Ishikawa (cell line): ENCODE measurements at regions not wholly inside any gene's neighbourhood (a gene's known extent, or its start where the extent isn't known, plus 50 kb on each side); places are given as distances from the start of the nearest gene placed in this dataset.

ENCODE experiments used
- CEBPB ChIP-seq: IDR thresholded peaks from 2 replicates; pipeline ENCODE4 v1.6.1; 2012
- CREB1 ChIP-seq: IDR thresholded peaks from 2 replicates; pipeline ENCODE4 v1.6.1; 2012; ENCODE audit warnings: low read depth
- EGR1 ChIP-seq: IDR thresholded peaks from 2 replicates; pipeline ENCODE4 v1.6.1; 2012
- EP300 ChIP-seq: IDR thresholded peaks from 2 replicates; pipeline ENCODE4 v1.6.1; 2012; ENCODE audit warnings: borderline replicate concordance
- FOXM1 ChIP-seq: IDR thresholded peaks from 2 replicates; pipeline ENCODE4 v1.6.1; 2012; ENCODE audit warnings: low read depth, borderline replicate concordance
- NFIC ChIP-seq: IDR thresholded peaks from 2 replicates; pipeline ENCODE4 v1.6.1; 2012
- RAD21 ChIP-seq: IDR thresholded peaks from 2 replicates; pipeline ENCODE4 v1.6.1; 2012; ENCODE audit warnings: low read depth
- TAF1 ChIP-seq: IDR thresholded peaks from 2 replicates; pipeline ENCODE4 v1.6.1; 2012; ENCODE audit warnings: low read depth, mild to moderate bottlenecking
- TCF12 ChIP-seq: IDR thresholded peaks from 2 replicates; pipeline ENCODE4 v1.6.1; 2012; ENCODE audit warnings: low read depth
- TEAD4 ChIP-seq: IDR thresholded peaks from 2 replicates; pipeline ENCODE4 v1.6.1; 2012
- YY1 ChIP-seq: IDR thresholded peaks from 2 replicates; pipeline ENCODE4 v1.6.1; 2012; ENCODE audit warnings: low read depth
- ZBTB7A ChIP-seq: IDR thresholded peaks from 2 replicates; pipeline ENCODE4 v1.6.1; 2012; ENCODE audit warnings: low read depth
- TF ChIP-seq, protein P1 (sequence below): IDR thresholded peaks from 2 replicates; pipeline ENCODE4 v1.6.1; 2012
- TF ChIP-seq, protein P2 (sequence below): IDR thresholded peaks from 2 replicates; pipeline ENCODE4 v1.6.1; 2012
- TF ChIP-seq, protein P3 (sequence below): IDR thresholded peaks from 2 replicates; pipeline ENCODE4 v1.6.1; 2012; ENCODE audit warnings: low read depth, mild to moderate bottlenecking

DNA sequence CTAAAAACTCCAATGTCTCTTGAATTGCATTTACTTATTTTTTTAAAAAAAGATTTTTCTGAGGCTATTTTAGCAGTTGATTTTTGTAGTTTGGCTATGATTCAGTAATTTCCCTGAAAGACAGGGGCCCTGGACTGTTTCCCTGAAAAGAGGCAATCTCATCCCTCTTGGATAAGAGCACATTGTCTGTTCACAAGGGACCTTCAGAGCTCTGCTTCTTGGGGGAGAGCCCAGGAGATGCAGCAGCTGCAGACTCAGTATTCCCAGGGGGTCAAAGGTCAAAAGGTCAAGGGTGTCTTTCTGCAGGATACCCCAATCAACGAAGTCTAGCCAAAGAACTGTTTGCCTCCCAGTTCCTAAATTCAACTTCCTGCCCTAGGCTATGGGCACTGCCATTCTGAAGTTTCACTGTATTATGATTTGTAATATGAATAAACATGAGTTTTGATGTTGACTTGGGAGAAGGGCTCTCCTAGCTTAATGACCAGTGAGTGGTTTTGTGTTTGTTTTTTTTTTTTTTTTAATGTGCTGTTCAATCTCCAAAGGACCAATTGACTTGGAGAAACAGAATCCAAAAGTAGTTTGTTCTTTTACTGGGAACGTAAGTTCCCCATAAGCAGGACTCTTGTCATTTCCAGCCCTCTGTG is 157.0 kb upstream of the SERPINE2 start:
- no peak for TF ChIP-seq TEAD4
- no peak for TF ChIP-seq EP300
- no peak for TF ChIP-seq YY1
- TF ChIP-seq, protein P1, sequence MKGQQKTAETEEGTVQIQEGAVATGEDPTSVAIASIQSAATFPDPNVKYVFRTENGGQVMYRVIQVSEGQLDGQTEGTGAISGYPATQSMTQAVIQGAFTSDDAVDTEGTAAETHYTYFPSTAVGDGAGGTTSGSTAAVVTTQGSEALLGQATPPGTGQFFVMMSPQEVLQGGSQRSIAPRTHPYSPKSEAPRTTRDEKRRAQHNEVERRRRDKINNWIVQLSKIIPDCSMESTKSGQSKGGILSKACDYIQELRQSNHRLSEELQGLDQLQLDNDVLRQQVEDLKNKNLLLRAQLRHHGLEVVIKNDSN: no peak
- TF ChIP-seq, protein P2, sequence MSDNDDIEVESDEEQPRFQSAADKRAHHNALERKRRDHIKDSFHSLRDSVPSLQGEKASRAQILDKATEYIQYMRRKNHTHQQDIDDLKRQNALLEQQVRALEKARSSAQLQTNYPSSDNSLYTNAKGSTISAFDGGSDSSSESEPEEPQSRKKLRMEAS: no peak
- TF ChIP-seq TAF1: no peak

DNA sequence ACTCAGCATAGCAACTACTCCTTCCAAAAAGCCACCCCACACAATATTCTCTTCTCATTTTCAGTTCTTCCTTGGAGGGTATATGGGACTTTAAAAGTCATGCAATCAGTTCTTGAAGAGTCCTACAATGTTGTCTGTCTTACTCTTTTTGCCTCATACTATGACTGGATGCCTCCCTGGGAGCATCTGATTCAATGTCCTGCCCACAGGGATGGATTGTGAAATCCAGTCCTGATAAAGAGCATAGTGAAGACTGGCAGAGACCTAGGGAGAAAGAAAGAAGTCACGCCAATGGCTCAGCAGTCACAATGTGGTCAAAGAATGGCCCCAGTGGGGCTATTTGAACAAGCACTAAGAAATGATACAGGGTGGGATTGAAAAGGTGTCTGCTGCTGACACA is 155.1 kb upstream of the SERPINE2 start:
- TF ChIP-seq YY1 (no peak), CEBPB (no peak), EGR1 (no peak)

DNA sequence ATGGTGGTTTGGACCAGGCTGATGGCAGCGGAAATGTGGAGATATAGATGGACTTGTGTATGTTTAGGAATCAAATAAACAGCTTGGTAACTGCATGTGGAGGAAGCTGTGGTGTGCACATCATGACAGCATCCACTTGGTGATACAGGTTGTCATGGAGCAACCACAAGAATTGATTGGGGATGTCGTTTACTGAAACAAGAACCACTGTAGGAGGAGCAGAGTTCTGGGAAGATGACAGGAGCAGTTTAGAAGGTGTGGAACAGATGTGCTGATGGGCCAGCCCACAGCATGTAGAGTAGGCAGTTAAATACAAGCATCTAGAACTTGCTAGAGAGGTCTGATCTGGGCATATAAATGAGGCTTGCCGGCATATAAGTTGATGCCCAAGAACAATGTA is 152.4 kb upstream of the SERPINE2 start:
- TF ChIP-seq, protein P3, sequence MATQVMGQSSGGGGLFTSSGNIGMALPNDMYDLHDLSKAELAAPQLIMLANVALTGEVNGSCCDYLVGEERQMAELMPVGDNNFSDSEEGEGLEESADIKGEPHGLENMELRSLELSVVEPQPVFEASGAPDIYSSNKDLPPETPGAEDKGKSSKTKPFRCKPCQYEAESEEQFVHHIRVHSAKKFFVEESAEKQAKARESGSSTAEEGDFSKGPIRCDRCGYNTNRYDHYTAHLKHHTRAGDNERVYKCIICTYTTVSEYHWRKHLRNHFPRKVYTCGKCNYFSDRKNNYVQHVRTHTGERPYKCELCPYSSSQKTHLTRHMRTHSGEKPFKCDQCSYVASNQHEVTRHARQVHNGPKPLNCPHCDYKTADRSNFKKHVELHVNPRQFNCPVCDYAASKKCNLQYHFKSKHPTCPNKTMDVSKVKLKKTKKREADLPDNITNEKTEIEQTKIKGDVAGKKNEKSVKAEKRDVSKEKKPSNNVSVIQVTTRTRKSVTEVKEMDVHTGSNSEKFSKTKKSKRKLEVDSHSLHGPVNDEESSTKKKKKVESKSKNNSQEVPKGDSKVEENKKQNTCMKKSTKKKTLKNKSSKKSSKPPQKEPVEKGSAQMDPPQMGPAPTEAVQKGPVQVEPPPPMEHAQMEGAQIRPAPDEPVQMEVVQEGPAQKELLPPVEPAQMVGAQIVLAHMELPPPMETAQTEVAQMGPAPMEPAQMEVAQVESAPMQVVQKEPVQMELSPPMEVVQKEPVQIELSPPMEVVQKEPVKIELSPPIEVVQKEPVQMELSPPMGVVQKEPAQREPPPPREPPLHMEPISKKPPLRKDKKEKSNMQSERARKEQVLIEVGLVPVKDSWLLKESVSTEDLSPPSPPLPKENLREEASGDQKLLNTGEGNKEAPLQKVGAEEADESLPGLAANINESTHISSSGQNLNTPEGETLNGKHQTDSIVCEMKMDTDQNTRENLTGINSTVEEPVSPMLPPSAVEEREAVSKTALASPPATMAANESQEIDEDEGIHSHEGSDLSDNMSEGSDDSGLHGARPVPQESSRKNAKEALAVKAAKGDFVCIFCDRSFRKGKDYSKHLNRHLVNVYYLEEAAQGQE: no peak
- TF ChIP-seq TEAD4 (no peak), NFIC (no peak), FOXM1 (no peak), CREB1 (no peak), RAD21 (no peak), EP300 (no peak), YY1 (no peak), CEBPB (no peak), EGR1 (no peak), TCF12 (no peak)
- TF ChIP-seq, protein P2: no peak

DNA sequence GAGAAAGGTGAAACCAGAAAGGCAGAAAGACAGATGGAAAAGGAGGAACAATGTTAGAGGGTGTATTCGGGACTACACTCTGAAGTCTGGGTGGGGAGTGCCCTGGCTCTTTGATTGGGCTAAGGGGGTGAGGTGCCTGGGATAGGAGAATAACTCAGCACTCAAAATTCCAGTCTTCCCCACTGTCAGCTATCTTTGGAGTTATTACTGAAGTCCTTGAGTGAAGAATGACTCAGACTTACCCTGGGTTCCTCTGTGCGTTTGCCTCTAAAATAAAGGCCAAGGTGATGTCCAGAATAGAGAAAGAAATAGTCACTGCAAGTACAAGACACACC is 151.8 kb upstream of the SERPINE2 start:
- TF ChIP-seq, protein P3: no peak
- no peak for TF ChIP-seq CREB1
- TF ChIP-seq EP300: no peak
- TF ChIP-seq EGR1: no peak
- TF ChIP-seq YY1: no peak
- no peak for TF ChIP-seq TCF12
- TF ChIP-seq, protein P1: no peak
- TF ChIP-seq, protein P2: no peak
- no peak for TF ChIP-seq RAD21
- TF ChIP-seq NFIC: no peak
- TF ChIP-seq TEAD4: no peak

DNA sequence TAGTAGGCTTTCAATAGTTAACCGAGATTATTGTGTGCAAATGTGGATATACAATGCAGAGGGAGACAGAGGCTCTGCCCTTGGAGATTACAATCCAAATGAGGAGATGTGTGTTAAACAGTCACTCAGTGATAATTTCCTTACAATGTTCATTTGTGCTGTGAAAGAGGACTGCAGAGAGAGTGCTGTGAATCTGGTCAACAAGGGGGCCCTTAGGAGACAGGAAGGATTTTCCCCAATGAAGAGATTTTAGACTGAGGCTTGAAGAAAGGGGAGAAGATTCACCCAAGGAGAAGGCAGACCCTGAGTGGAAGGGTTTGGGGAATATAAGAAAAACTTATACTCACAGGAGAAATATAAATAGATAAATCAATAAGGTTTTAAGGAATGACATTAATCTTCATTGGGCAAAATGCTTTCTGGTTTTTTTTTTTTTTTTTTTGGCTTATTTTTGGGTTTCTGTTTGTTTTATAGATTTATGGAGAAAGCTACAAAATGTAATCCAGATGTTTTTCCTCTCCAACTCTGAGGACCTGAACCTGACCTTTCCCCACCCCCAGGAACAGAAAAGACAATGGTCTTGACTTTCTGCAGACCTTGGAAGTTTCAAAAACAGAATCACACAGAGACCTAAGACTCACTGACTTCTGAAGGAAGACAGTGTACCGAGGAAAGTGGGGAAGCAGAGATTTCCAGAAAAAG is 151.3 kb upstream of the SERPINE2 start:
- TF ChIP-seq EGR1 (no peak), NFIC (no peak), RAD21 (no peak), TCF12 (no peak), EP300 (no peak), ZBTB7A (no peak), FOXM1 (no peak), CREB1 (no peak), CEBPB (no peak), TAF1 (no peak)
- TF ChIP-seq, protein P3: no peak
- TF ChIP-seq, protein P1: no peak
- TF ChIP-seq, protein P2: no peak
